ENCODE measurements at regions not wholly inside any gene's neighbourhood (a gene's known extent, or its start where the extent isn't known, plus 50 kb on each side); places are given as distances from the start of the nearest gene placed in this dataset.
A peak's percentile ranks its signal among the peaks of the same experiment; 100 is the strongest.

DNA sequence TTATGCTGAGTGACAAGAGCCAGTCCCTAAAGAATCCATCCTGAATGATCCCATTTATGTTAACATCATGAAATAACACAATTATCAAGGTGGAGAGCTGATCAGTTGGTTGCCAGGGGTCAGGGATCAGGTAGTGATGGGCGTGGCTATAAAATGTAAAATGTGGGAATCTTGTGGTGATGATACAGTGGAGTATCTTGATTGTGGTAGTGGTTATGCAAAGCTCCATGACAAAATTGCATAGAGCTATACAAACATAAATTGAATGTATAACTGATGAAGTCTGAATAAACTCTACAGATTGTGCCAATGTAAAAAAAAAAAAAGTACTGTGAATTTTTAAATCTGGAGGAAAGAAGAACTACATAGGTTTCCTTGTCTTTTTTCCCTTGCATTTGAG is 104.6 kb upstream of the SPATA31C2 start:
- no peaks in the 10 kb centered on the region for H3K36me3 Mint-ChIP-seq (ENCODE audit: low read depth)
- peaks cover 7% of the 10 kb centered on the region for H3K4me1 Mint-ChIP-seq (ENCODE audit: low read depth)
- no peak overlapping the region for H3K27ac Mint-ChIP-seq
- peaks cover 32% of the 10 kb centered on the region for H3K27me3 Mint-ChIP-seq
- TF ChIP-seq, protein P1, sequence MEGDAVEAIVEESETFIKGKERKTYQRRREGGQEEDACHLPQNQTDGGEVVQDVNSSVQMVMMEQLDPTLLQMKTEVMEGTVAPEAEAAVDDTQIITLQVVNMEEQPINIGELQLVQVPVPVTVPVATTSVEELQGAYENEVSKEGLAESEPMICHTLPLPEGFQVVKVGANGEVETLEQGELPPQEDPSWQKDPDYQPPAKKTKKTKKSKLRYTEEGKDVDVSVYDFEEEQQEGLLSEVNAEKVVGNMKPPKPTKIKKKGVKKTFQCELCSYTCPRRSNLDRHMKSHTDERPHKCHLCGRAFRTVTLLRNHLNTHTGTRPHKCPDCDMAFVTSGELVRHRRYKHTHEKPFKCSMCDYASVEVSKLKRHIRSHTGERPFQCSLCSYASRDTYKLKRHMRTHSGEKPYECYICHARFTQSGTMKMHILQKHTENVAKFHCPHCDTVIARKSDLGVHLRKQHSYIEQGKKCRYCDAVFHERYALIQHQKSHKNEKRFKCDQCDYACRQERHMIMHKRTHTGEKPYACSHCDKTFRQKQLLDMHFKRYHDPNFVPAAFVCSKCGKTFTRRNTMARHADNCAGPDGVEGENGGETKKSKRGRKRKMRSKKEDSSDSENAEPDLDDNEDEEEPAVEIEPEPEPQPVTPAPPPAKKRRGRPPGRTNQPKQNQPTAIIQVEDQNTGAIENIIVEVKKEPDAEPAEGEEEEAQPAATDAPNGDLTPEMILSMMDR (IDR thresholded peaks at IDR 0.05): no peak
- CTCF ChIA-PET: interaction anchor here (0.8 kb wide), 1 partner anchor 20 kb away, joined by 3 read pairs; no protein-coding TSS in a partner anchor
- H3K4me3 Mint-ChIP-seq: no peak overlapping the region
- no peak for ATAC-seq
- no peaks in the 10 kb centered on the region for H3K9me3 Mint-ChIP-seq
- POLR2A ChIA-PET: no interaction called here
- no peak for DNase-seq
- intact Hi-C loops (cut with micrococcal nuclease): no loop called here

DNA sequence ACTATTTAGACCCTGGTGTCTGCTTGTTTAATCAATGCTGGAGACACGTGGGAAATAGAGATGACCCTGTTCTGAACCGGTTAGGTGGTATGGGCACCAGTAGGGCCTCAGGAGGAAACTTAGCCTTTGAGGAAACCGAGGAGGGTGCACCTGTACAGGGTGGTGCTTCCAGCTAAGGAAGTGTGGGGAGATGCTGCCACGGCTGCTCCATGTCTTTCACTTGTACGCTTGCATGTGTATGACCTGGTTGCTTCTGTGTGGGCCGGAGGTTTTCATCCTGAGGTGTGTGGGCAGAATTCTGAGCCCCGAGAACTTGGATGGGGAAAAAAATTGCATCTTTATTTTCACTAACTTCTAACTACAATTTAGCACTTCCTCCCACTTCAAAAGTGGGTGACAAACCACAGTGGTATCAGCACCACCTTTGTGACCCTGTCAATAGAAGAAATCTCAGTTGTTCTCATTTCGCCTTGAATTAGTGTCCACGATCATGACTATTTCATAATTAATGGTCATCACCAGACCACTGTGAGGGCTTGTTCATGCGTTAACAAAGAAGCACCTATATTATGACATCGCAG is 99.8 kb upstream of the SPATA31C2 start:
- H3K27me3 Mint-ChIP-seq: peaks cover 48% of the 10 kb centered on the region
- ATAC-seq (peak; percentile 61), DNase-seq (peak; percentile 39)
- no peak overlapping the region for H3K27ac Mint-ChIP-seq
- intact Hi-C loops (cut with micrococcal nuclease): no loop called here
- H3K9me3 Mint-ChIP-seq: peaks cover under 1% of the 10 kb centered on the region
- H3K36me3 Mint-ChIP-seq (ENCODE audit: low read depth): no peaks in the 10 kb centered on the region
- TF ChIP-seq, protein P1 (IDR thresholded peaks at IDR 0.05): no peak
- ChIA-PET CTCF (no interaction called here), POLR2A (no interaction called here)
- no peak overlapping the region for H3K4me3 Mint-ChIP-seq
- H3K4me1 Mint-ChIP-seq (ENCODE audit: low read depth): peaks cover 13% of the 10 kb centered on the region

DNA sequence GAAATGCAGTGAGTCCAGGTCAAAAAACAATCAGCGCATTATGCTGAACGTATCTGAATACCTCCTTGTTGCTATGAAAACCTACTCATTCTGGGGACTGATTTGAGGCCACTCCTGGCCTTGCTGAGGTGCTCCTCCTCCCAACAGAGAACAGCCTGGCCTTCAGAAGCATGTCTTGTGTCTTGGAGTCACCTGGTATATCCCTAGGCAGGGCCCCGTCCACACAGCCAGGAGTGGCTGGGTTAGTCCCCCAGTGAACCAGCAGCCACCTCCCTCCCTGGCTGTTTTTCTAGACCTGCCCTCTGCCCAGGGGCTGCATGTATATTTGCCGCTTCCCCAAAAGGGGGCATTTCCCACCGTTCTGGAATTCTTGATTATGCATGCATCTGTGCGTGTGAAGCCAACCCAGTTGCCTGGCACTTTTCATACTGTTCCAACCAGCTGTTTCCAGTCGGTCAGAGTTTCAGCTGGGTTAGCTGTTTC is 99.2 kb upstream of the SPATA31C2 start:
- intact Hi-C loops (cut with micrococcal nuclease): no loop called here
- H3K4me3 Mint-ChIP-seq: no peak overlapping the region
- peaks cover 13% of the 10 kb centered on the region for H3K4me1 Mint-ChIP-seq (ENCODE audit: low read depth)
- H3K9me3 Mint-ChIP-seq: peaks cover 2% of the 10 kb centered on the region
- DNase-seq: no peak
- ChIA-PET POLR2A (no interaction called here), CTCF (no interaction called here)
- TF ChIP-seq, protein P1 (IDR thresholded peaks at IDR 0.05): no peak
- H3K27me3 Mint-ChIP-seq: peaks cover 45% of the 10 kb centered on the region
- no peak for ATAC-seq
- H3K27ac Mint-ChIP-seq: no peak overlapping the region
- H3K36me3 Mint-ChIP-seq (ENCODE audit: low read depth): no peaks in the 10 kb centered on the region

DNA sequence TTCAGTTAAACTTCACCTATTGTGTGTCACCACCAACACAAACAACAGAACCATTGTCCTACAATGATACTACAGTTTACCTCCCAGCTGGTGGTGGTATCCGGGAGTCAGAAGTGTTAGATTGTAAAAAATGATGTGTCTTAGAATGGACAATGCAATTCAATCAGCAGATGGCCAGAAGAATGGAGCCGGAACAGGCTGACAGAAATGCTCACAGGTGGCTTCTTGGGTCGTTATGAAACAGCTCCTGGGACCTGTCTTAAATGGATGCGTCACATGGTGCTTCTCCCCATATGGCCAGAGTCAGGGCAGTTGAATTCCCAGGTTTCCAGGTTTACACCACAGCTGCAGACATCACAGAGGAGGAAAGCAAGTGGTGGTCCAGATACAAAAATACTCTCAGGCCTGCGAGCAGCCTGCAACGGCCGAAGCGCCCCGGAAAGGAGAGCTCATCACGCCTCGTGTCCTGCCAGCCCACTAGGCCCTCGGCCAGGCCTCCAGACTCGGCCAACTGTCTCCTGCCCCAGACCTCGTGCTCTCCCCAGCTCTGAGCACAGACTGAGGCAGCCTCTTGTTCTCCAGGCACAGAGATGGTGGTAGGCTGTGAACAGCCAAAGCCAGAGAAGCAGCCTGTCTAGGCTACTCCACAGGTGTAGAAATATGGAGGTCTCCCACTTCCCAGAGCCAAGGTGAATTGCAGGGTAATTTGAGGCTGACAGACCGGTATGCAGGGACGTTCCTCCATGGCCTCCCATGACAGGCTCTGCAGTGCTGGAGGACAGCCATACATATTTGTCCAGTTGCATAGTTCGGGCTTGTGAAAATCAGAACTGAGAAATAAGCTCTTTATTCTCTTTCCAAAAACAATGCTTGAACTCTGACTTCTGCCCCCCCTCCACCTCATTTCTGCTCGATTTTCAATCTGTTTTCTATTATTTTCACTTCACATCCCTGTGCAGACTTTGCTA is 98.5 kb upstream of the SPATA31C2 start:
- no peaks in the 10 kb centered on the region for H3K36me3 Mint-ChIP-seq (ENCODE audit: low read depth)
- TF ChIP-seq, protein P1 (IDR thresholded peaks at IDR 0.05): no peak
- ChIA-PET POLR2A (no interaction called here), CTCF (interaction anchor here (0.8 kb wide), 1 partner anchor 10 kb away, joined by 3 read pairs; no protein-coding TSS in a partner anchor)
- DNase-seq: no peak
- intact Hi-C loops (cut with micrococcal nuclease): no loop called here
- peaks cover 7% of the 10 kb centered on the region for H3K9me3 Mint-ChIP-seq
- H3K4me1 Mint-ChIP-seq (ENCODE audit: low read depth): peaks cover 13% of the 10 kb centered on the region
- H3K27ac Mint-ChIP-seq: no peak overlapping the region
- peaks cover 50% of the 10 kb centered on the region for H3K27me3 Mint-ChIP-seq
- ATAC-seq: no peak
- H3K4me3 Mint-ChIP-seq: no peak overlapping the region

DNA sequence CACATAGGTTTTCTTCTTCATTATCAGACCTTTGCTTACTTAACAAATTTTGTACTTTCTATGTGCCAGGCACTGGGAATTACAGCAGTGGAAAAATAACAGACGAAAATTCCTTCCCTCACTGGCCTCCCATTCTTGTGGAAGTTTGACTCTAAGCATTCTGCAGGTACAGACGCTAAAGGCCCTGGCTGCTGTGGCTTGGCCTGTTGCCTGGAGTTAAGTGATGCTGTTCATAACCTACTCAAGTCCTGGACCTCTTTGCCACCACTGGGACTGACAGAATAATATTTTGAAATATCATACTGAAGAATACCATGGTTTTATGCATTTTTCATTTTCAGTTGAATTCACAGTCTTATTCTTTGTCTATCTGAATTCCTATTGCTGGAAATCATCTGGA is 97.3 kb upstream of the SPATA31C2 start:
- Mint-ChIP-seq H3K9me3 (peaks cover 8% of the 10 kb centered on the region), H3K27me3 (peaks cover 49% of the 10 kb centered on the region), H3K27ac (no peak overlapping the region), H3K4me1 (ENCODE audit: low read depth) (peaks cover 13% of the 10 kb centered on the region), H3K4me3 (no peak overlapping the region), H3K36me3 (ENCODE audit: low read depth) (peaks cover under 1% of the 10 kb centered on the region)
- ATAC-seq (no peak), DNase-seq (no peak)
- ChIA-PET CTCF (no interaction called here), POLR2A (no interaction called here)
- intact Hi-C loops (cut with micrococcal nuclease): no loop called here
- TF ChIP-seq, protein P1 (IDR thresholded peaks at IDR 0.05): no peak
